GM19328 (cell line): ENCODE measurements at regions not wholly inside any gene's neighbourhood (a gene's known extent, or its start where the extent isn't known, plus 50 kb on each side); places are given as distances from the start of the nearest gene placed in this dataset.
"Not testable (repeated sequence)": the region's sequence is repeated elsewhere in the genome, so short reads cannot be mapped to it uniquely, and the experiment has no call there.

Experiments used
- ATAC-seq: cut with Tn5 transposase; IDR thresholded peaks from one replicate; pipeline ENCODE4 v1.9.1; 2021; ENCODE audit warnings: mild to moderate bottlenecking, moderate library complexity; ENCODE audit not compliant: unreplicated experiment

- no peak for ATAC-seq
Measured at GRCh38 chr5:125913200-125913599, 510.0 kb upstream of the GRAMD2B start.

- ATAC-seq: no peak
Measured at GRCh38 chr5:125914471-125914870, 508.7 kb upstream of the GRAMD2B start.

GRCh38 chr5:125923958-125924357 is 499.3 kb upstream of the GRAMD2B start:
- ATAC-seq: not testable (repeated sequence)

GRCh38 chr5:125926172-125926571 is 497.0 kb upstream of the GRAMD2B start:
- ATAC-seq: no peak

GRCh38 chr5:125928663-125929062 is 494.5 kb upstream of the GRAMD2B start:
- ATAC-seq: no peak

GRCh38 chr5:125950012-125950615 is 473.1 kb upstream of the GRAMD2B start:
- ATAC-seq: no peak

GRCh38 chr5:125961150-125961549 is 462.1 kb upstream of the GRAMD2B start:
- peak; percentile 95 for ATAC-seq

- no peak for ATAC-seq
Measured at GRCh38 chr5:125965577-125965976, 457.6 kb upstream of the GRAMD2B start.

GRCh38 chr5:125967576-125967975 is 455.6 kb upstream of the GRAMD2B start:
- no peak for ATAC-seq

- ATAC-seq: no peak
Measured at GRCh38 chr5:125969011-125969813, 454.0 kb upstream of the GRAMD2B start.

- ATAC-seq: no peak
Measured at GRCh38 chr5:125969814-125970171, 453.4 kb upstream of the GRAMD2B start.

- no peak for ATAC-seq
Measured at GRCh38 chr5:125970631-125971307, 452.4 kb upstream of the GRAMD2B start.

- ATAC-seq: no peak
Measured at GRCh38 chr5:125972706-125973105, 450.5 kb upstream of the GRAMD2B start.

- ATAC-seq: no peak
Measured at GRCh38 chr5:125974679-125975078, 448.5 kb upstream of the GRAMD2B start.

GRCh38 chr5:125976421-125977000 is 446.7 kb upstream of the GRAMD2B start:
- no peak for ATAC-seq

- no peak for ATAC-seq
Measured at GRCh38 chr5:125978015-125978414, 445.2 kb upstream of the GRAMD2B start.

GRCh38 chr5:125979636-125980035 is 443.6 kb upstream of the GRAMD2B start:
- no peak for ATAC-seq

- no peak for ATAC-seq
Measured at GRCh38 chr5:125981016-125981415, 442.2 kb upstream of the GRAMD2B start.

- ATAC-seq: no peak
Measured at GRCh38 chr5:125987677-125988255, 435.4 kb upstream of the GRAMD2B start.

GRCh38 chr5:125992050-125992449 is 431.2 kb upstream of the GRAMD2B start:
- no peak for ATAC-seq
